Gastroesophageal sphincter (tissue), 4 donors: ENCODE measurements at regions not wholly inside any gene's neighbourhood (a gene's known extent, or its start where the extent isn't known, plus 50 kb on each side); places are given as distances from the start of the nearest gene placed in this dataset.

Source experiments
- ATAC-seq: fragments of 150-250 bp; one replicate; pipeline ENCODE4 v1.9.1; 2016; ENCODE audit warnings: mild to moderate bottlenecking, moderate library complexity
- H3K27ac ChIP-seq, 4 donors: fragments of 200-600 bp; sonication (generic) in 3 of 4; 1 replicate in 3 of 4; 2 replicates in 1 of 4; pipeline ENCODE4 v1.5.1; 2016 to 2019
- H3K27me3 ChIP-seq: fragments of 200-600 bp; sonication (generic); one replicate; pipeline ENCODE4 v1.5.1; 2019
- H3K36me3 ChIP-seq, 2 donors: fragments of 200-600 bp; sonication (generic); one replicate each; pipeline ENCODE4 v1.5.1; 2019; ENCODE audit warnings: control low read depth in 1 of 2
- H3K4me1 ChIP-seq, 3 donors: fragments of 200-600 bp; sonication (generic); 1 replicate in 2 of 3; 2 replicates in 1 of 3; pipeline ENCODE4 v1.5.1; 2016 to 2019; ENCODE audit warnings: control low read depth in 2 of 3
- H3K4me3 ChIP-seq, 2 donors: fragments of 200-600 bp; sonication (generic); one replicate each; pipeline ENCODE4 v1.5.1; 2019; ENCODE audit warnings: mild to moderate bottlenecking in 1 of 2, moderate library complexity in 1 of 2
- H3K9me3 ChIP-seq, 3 donors: fragments of 200-600 bp; sonication (generic); one replicate each; pipeline ENCODE4 v1.5.1; 2017 to 2019; ENCODE audit warnings: control low read depth in 2 of 3
- CTCF ChIP-seq, 4 experiments: fragments of 200-600 bp in 2 of 4; fragments of 450-650 bp in 2 of 4; sonication (generic) in 1 of 4; IDR thresholded peaks; one replicate each; pipeline ENCODE4 v1.5.1; 2017 to 2019; ENCODE audit warnings: antibody characterized with exemption in 4 of 4, mild to moderate bottlenecking in 2 of 4, moderate library complexity in 2 of 4
- EP300 ChIP-seq: sonication (generic); formaldehyde crosslinking; IDR thresholded peaks from one replicate; pipeline ENCODE4 v1.6.1; 2017; ENCODE audit warnings: antibody characterized with exemption, mild to moderate bottlenecking
- POLR2A ChIP-seq, 2 donors: fragments of 450-650 bp; IDR thresholded peaks; one replicate each; pipeline ENCODE4 v1.6.1; 2017; ENCODE audit warnings: antibody characterized with exemption in 2 of 2, mild to moderate bottlenecking in 2 of 2, moderate library complexity in 1 of 2
- POLR2AphosphoS5 ChIP-seq: sonication (generic); formaldehyde crosslinking; IDR thresholded peaks from one replicate; pipeline ENCODE4 v1.6.1; 2017; ENCODE audit warnings: antibody characterized with exemption
- WGBS, 2 donors: methylation state at CpG; one replicate each; pipeline ENCODE4 v1.1.5; 2018; ENCODE audit warnings: low coverage in 1 of 2; 5-methylcytosine and 5-hydroxymethylcytosine counted together

- ATAC-seq, result no peak
- Histone ChIP-seq H3K27ac (no peak overlapping the region), H3K4me3 (no peak overlapping the region), H3K4me1 (peaks cover 0 to 14% (median 0%) of the 10 kb centered on the region in 3 donors), H3K9me3 (no peaks in the 10 kb centered on the region), H3K27me3 (no peaks in the 10 kb centered on the region), H3K36me3 (no peaks in the 10 kb centered on the region)
- no peak for TF ChIP-seq POLR2AphosphoS5
- TF ChIP-seq EP300, result no peak
- TF ChIP-seq POLR2A (IDR thresholded peaks at IDR 0.05), result no peak
- TF ChIP-seq CTCF (IDR thresholded peaks at IDR 0.05), result no peak
- WGBS, 2 donors, result 89 to 90% methylated on average over 2 of the region's 2 CpGs
These were observed 533.4 kb downstream of the CSNK1G3 start for GRCh38 chr5:124045412-124045811.

- Histone ChIP-seq H3K27me3 (no peaks in the 10 kb centered on the region), H3K9me3 (no peaks in the 10 kb centered on the region), H3K4me3 (no peak overlapping the region), H3K36me3 (no peaks in the 10 kb centered on the region), H3K4me1 (peaks cover 0 to 19% (median 4%) of the 10 kb centered on the region in 3 donors), H3K27ac (no peak overlapping the region)
- WGBS, 2 donors, result 79 to 88% methylated on average over 2 of the region's 2 CpGs
- no peak for ATAC-seq
- TF ChIP-seq POLR2A (IDR thresholded peaks at IDR 0.05) (no peak), POLR2AphosphoS5 (no peak), EP300 (no peak), CTCF (IDR thresholded peaks at IDR 0.05) (no peak)
These were observed 532.6 kb downstream of the CSNK1G3 start for GRCh38 chr5:124044613-124045012.

- 80 to 86% methylated on average over 1 of the region's 1 CpG for WGBS, 2 donors
- TF ChIP-seq EP300, result no peak
- TF ChIP-seq CTCF (IDR thresholded peaks at IDR 0.05), result no peak
- no peak for TF ChIP-seq POLR2AphosphoS5
- no peaks in the 10 kb centered on the region for H3K27me3 ChIP-seq
- H3K4me3 ChIP-seq, result no peak overlapping the region
- H3K9me3 ChIP-seq, result no peaks in the 10 kb centered on the region
- no peak for ATAC-seq
- peaks cover 0 to 20% (median 4%) of the 10 kb centered on the region in 3 donors for H3K4me1 ChIP-seq
- H3K36me3 ChIP-seq, result no peaks in the 10 kb centered on the region
- H3K27ac ChIP-seq, result no peak overlapping the region
These were observed 531.5 kb downstream of the CSNK1G3 start for GRCh38 chr5:124043456-124043855.

GRCh38 chr5:124040799-124041198 lies 528.8 kb downstream of the CSNK1G3 start:
- no peaks in the 10 kb centered on the region for H3K36me3 ChIP-seq
- H3K4me3 ChIP-seq, result no peak overlapping the region
- H3K27me3 ChIP-seq, result no peaks in the 10 kb centered on the region
- WGBS, 2 donors, result 0 to 3% methylated on average over 3 of the region's 3 CpGs
- peaks cover 0 to 20% (median 4%) of the 10 kb centered on the region in 3 donors for H3K4me1 ChIP-seq
- ATAC-seq, result peak; percentile 51
- peak overlapping the region in 2 of 4 donors; percentile 30 to 42 for H3K27ac ChIP-seq
- TF ChIP-seq CTCF (IDR thresholded peaks at IDR 0.05) (no peak), POLR2AphosphoS5 (peak; percentile 73)
- H3K9me3 ChIP-seq, result no peaks in the 10 kb centered on the region

GRCh38 chr5:124039410-124039809 lies 527.4 kb downstream of the CSNK1G3 start:
- no peak for ATAC-seq
- H3K9me3 ChIP-seq, result no peaks in the 10 kb centered on the region

More at GRCh38 chr5:124039410-124039809, 527.4 kb downstream of the CSNK1G3 start:
- H3K36me3 ChIP-seq, result no peaks in the 10 kb centered on the region
- no peak overlapping the region for H3K4me3 ChIP-seq
- H3K27me3 ChIP-seq, result no peaks in the 10 kb centered on the region
- no peak overlapping the region for H3K27ac ChIP-seq
- TF ChIP-seq CTCF (IDR thresholded peaks at IDR 0.05), result no peak
- no peak for TF ChIP-seq POLR2AphosphoS5
- no peak for TF ChIP-seq EP300
- TF ChIP-seq POLR2A (IDR thresholded peaks at IDR 0.05), result no peak
- peaks cover 0 to 20% (median 4%) of the 10 kb centered on the region in 3 donors for H3K4me1 ChIP-seq
- whole genome bisulfite sequencing, 2 donors, result 57 to 89% methylated on average over 1 of the region's 1 CpG
